Left ventricle myocardium inferior (tissue), 1 donor: ENCODE measurements at regions not wholly inside any gene's neighbourhood (a gene's known extent, or its start where the extent isn't known, plus 50 kb on each side); places are given as distances from the start of the nearest gene placed in this dataset.

ENCODE experiments used
- DNase-seq: peaks from one replicate; pipeline ENCODE4 v3.0.0-alpha.2; 2020
- H3K27ac ChIP-seq: fragments of 200-600 bp; replicated peaks from 2 replicates; pipeline ENCODE4 v1.8.0; 2021
- H3K27me3 ChIP-seq: fragments of 200-600 bp; 2 replicates; pipeline ENCODE4 v1.8.0; 2021; ENCODE audit warnings: low read depth
- H3K36me3 ChIP-seq: fragments of 200-600 bp; 2 replicates; pipeline ENCODE4 v1.8.0; 2021
- H3K4me1 ChIP-seq: fragments of 200-600 bp; 2 replicates; pipeline ENCODE4 v1.8.0; 2021
- H3K4me3 ChIP-seq: fragments of 200-600 bp; 2 replicates; pipeline ENCODE4 v1.8.0; 2021; ENCODE audit warnings: mild to moderate bottlenecking, moderate library complexity
- H3K9me3 ChIP-seq: fragments of 200-600 bp; replicated peaks from 2 replicates; pipeline ENCODE4 v1.8.0; 2021
- intact Hi-C: fragments of 100-400 bp; cut with micrococcal nuclease; formaldehyde crosslinking; loops from one replicate; pipeline ENCODE4 v1.11.0; 2022
- TF ChIP-seq, protein P1 (sequence below): fragments of 200-600 bp; IDR thresholded peaks from 2 replicates; pipeline ENCODE4 v1.8.0; 2021; ENCODE audit warnings: antibody characterized with exemption, mild to moderate bottlenecking, borderline replicate concordance
- donor health status: DM: no; HTN: yes; CAD: no; lungs with severe emphysema.

DNA sequence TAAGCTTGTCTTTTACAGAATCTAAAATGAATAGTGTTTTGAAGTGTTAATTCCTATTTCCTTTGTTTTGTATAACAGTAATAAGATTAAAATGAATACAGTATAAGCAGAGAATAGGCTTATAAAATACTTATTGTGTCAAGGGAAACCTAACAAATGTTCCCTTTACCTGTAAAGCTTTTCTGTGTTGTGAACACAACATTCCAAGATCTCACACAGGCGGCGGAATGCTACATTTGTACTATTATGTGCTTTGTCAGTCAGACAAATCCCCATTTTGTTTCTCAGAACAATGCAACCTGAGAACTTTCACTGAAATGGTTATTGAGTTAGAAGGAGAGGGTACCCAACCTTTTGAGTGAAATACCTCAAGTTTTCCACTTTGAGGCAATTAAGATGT lies 1170.3 kb downstream of the OLFM4 start:
- Histone ChIP-seq H3K9me3 (peaks cover 9% of the 10 kb centered on the region), H3K27ac (no peak overlapping the region), H3K4me3 (no peak overlapping the region), H3K4me1 (no peaks in the 10 kb centered on the region), H3K36me3 (no peaks in the 10 kb centered on the region), H3K27me3 (no peaks in the 10 kb centered on the region)
- intact Hi-C loops = no loop called here
- DNase-seq = no peak
- TF ChIP-seq, protein P1, sequence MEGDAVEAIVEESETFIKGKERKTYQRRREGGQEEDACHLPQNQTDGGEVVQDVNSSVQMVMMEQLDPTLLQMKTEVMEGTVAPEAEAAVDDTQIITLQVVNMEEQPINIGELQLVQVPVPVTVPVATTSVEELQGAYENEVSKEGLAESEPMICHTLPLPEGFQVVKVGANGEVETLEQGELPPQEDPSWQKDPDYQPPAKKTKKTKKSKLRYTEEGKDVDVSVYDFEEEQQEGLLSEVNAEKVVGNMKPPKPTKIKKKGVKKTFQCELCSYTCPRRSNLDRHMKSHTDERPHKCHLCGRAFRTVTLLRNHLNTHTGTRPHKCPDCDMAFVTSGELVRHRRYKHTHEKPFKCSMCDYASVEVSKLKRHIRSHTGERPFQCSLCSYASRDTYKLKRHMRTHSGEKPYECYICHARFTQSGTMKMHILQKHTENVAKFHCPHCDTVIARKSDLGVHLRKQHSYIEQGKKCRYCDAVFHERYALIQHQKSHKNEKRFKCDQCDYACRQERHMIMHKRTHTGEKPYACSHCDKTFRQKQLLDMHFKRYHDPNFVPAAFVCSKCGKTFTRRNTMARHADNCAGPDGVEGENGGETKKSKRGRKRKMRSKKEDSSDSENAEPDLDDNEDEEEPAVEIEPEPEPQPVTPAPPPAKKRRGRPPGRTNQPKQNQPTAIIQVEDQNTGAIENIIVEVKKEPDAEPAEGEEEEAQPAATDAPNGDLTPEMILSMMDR = no peak

DNA sequence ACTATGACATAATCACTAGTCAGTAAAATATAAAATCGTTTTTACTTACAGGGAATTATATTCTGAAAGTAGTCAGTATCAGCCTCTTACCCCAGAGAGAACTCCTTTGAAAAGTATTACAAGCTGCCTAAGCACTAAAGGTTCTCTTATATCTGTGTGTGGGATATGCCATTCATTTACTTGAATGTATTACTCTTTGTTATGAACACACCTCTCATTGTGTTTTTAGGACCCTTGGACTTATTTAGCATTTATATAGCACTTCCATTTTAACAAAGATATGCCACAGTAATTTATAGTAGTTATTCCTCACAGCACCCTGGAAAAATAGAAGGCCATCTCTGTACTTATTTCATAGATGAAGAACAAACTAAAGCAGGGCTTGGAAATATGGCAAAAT lies 1178.0 kb downstream of the OLFM4 start:
- Histone ChIP-seq H3K4me3 (no peak overlapping the region), H3K4me1 (no peaks in the 10 kb centered on the region), H3K27me3 (no peaks in the 10 kb centered on the region), H3K36me3 (no peaks in the 10 kb centered on the region), H3K27ac (no peak overlapping the region), H3K9me3 (no peaks in the 10 kb centered on the region)
- no peak for DNase-seq
- TF ChIP-seq, protein P1 = no peak
- intact Hi-C loops = no loop called here

DNA sequence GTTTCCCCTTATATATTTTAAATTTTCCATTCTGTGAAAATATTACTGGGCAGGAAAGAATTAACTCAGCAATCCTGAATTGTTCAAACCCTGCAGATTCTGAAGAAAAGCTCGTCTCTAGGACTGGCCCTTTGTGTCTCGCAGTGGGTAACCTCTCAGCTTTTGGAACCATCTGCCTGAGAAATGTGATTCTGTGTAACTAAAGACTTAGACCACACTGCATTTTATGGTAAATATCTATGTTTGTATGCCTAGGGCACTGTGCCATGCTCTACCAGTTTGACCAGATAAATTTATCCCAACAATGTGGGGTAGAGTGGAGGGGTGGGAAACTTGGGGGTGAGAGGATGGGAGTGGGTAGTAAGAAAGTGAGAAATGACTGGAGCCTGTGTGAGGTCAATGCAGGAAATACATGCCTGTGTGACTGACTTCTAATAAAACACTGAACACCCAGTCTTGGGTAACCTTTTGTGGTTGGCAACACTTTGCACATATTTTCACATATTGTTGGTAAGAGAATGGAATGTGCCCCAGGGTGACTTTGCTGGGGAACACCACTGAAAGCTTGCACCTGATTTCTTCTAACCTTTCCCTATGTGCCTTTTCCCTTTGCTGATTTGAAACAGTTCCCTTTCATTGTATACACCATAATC lies 1181.9 kb downstream of the OLFM4 start:
- no peaks in the 10 kb centered on the region for H3K9me3 ChIP-seq
- H3K4me3 ChIP-seq = no peak overlapping the region
- no peak for DNase-seq
- H3K27me3 ChIP-seq = no peaks in the 10 kb centered on the region
- intact Hi-C loops = no loop called here
- TF ChIP-seq, protein P1 = no peak
- no peak overlapping the region for H3K27ac ChIP-seq
- H3K4me1 ChIP-seq = no peaks in the 10 kb centered on the region
- H3K36me3 ChIP-seq = no peaks in the 10 kb centered on the region

DNA sequence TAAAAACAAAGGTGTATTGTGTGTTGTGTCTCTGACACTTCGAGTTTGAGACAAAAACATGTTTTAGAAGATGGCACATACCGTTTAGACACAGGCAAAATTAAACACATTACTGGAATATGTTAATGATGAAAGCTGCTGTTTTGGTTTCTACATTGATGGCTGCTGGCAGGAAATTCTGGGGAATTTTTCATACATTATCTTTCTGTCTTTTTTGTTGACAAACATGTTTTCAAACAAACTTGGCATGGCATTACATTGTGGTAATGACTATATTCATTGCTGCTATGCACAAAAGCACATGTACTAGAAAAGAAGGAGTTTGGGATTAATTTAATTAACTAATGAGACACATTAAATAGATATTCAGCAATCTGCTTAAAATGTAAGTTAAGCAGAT lies 1187.6 kb downstream of the OLFM4 start:
- intact Hi-C loops = no loop called here
- peaks cover 14% of the 10 kb centered on the region for H3K9me3 ChIP-seq
- no peaks in the 10 kb centered on the region for H3K4me1 ChIP-seq
- no peaks in the 10 kb centered on the region for H3K36me3 ChIP-seq
- no peak overlapping the region for H3K4me3 ChIP-seq
- H3K27ac ChIP-seq = no peak overlapping the region
- H3K27me3 ChIP-seq = no peaks in the 10 kb centered on the region
- TF ChIP-seq, protein P1 = no peak
- DNase-seq = no peak

DNA sequence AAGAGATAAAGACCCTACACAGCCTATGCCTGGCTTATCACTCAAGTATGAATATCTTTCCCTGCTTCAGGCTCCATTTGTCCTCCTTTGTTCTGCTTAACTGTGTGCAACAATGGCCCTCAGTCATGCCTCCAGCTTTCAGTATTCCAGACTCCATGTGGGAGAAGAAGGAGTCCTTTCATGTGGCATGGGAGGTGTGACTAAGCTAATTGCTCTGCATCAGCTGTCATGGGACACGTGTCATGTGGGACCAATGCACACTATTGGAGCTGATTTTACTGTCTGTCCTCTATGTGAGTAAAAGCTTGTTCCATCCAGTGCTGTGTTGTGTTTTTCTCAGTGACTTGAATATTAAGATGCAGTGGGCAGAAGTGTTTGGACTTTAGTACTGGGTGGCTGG lies 1198.3 kb downstream of the OLFM4 start:
- no peaks in the 10 kb centered on the region for H3K36me3 ChIP-seq
- H3K27me3 ChIP-seq = no peaks in the 10 kb centered on the region
- no peak overlapping the region for H3K4me3 ChIP-seq
- no peaks in the 10 kb centered on the region for H3K4me1 ChIP-seq
- no peak for DNase-seq
- TF ChIP-seq, protein P1 = no peak
- intact Hi-C loops = no loop called here
- no peak overlapping the region for H3K27ac ChIP-seq
- peaks cover 30% of the 10 kb centered on the region for H3K9me3 ChIP-seq

DNA sequence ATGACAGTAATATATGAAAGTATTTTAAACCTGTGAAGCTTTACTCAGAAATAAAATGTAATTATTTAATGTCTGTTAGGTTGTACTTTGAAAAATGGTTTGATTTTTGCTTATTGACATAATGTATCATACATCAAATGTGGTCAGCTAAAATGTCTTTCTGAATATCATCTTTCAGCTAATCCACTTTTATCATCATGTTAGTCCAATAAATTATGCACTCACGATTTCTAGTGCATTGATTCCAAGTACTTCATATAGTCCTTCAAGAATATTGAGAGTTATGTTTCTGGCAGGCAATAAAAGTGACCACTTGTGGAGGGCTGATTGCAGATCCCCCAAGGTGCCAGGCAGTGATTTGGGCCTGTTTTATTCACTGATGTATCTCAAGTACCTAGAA lies 1204.1 kb downstream of the OLFM4 start:
- intact Hi-C loops = no loop called here
- H3K9me3 ChIP-seq = peaks cover 22% of the 10 kb centered on the region
- no peak overlapping the region for H3K4me3 ChIP-seq

More for the DNA sequence above, 1204.1 kb downstream of the OLFM4 start:
- no peaks in the 10 kb centered on the region for H3K36me3 ChIP-seq
- H3K4me1 ChIP-seq = no peaks in the 10 kb centered on the region
- H3K27me3 ChIP-seq = no peaks in the 10 kb centered on the region
- DNase-seq = no peak
- TF ChIP-seq, protein P1 = no peak
- no peak overlapping the region for H3K27ac ChIP-seq
